HepG2 (cell line): ENCODE measurements at regions not wholly inside any gene's neighbourhood (a gene's known extent, or its start where the extent isn't known, plus 50 kb on each side); places are given as distances from the start of the nearest gene placed in this dataset.

Experiments used
- ATF1 ChIP-seq: IDR thresholded peaks from 2 replicates; pipeline ENCODE4 v1.6.1; 2016; ENCODE audit warnings: mild to moderate bottlenecking, control low read depth
- MATR3 ChIP-seq: sonication (generic); formaldehyde crosslinking; IDR thresholded peaks from 2 replicates; pipeline ENCODE4 v1.4.0; 2020; ENCODE audit warnings: missing genetic modification reagents
- MBNL3 ChIP-seq: fragments of 250-450 bp; sonication (Bioruptor Pico); conservative IDR thresholded peaks from 2 replicates; pipeline ENCODE4 v1.8.0; 2022; ENCODE audit warnings: mild to moderate bottlenecking, inconsistent platforms
- MIER2 ChIP-seq: IDR thresholded peaks from 2 replicates; pipeline ENCODE4 v1.6.1; 2016; ENCODE audit warnings: missing biosample characterization, missing genetic modification reagents
- NR2F1 ChIP-seq, 2 experiments: fragments of 450-650 bp in 1 of 2; formaldehyde crosslinking in 1 of 2; IDR thresholded peaks; 2 replicates each; pipeline versions ENCODE4 v1.5.0 to v1.6.1; 2016 to 2020; ENCODE audit warnings: mild to moderate bottlenecking in 1 of 2, missing compliant biosample characterization in 1 of 2, missing genetic modification reagents in 1 of 2, moderate library complexity in 1 of 2
- PHB2 ChIP-seq: fragments of 450-650 bp; IDR thresholded peaks from 2 replicates; pipeline ENCODE4 v1.6.1; 2018; ENCODE audit not compliant: partially characterized antibody
- PHF20 ChIP-seq: sonication (generic); formaldehyde crosslinking; IDR thresholded peaks from 2 replicates; pipeline ENCODE4 v1.5.0; 2020; ENCODE audit warnings: mild to moderate bottlenecking, missing genetic modification reagents
- TBX3 ChIP-seq: fragments of 450-650 bp; IDR thresholded peaks from 2 replicates; pipeline ENCODE4 v1.6.1; 2017; ENCODE audit warnings: antibody characterized with exemption, mild to moderate bottlenecking, inconsistent platforms, borderline replicate concordance
- TSC22D2 ChIP-seq: sonication (generic); formaldehyde crosslinking; IDR thresholded peaks from 2 replicates; pipeline ENCODE4 v1.5.1; 2020; ENCODE audit warnings: missing genetic modification reagents, mild to moderate bottlenecking, borderline replicate concordance
- YY1 ChIP-seq: IDR thresholded peaks from 2 replicates; pipeline ENCODE4 v1.6.1; 2011; ENCODE audit warnings: low read length, low read depth, moderate library complexity, mild to moderate bottlenecking; ENCODE audit not compliant: insufficient read depth, insufficient replicate concordance
- ZNF12 ChIP-seq: sonication (generic); formaldehyde crosslinking; IDR thresholded peaks from 2 replicates; pipeline ENCODE4 v1.5.0; 2020; ENCODE audit warnings: missing genetic modification reagents
- ZNF317 ChIP-seq: sonication (generic); formaldehyde crosslinking; IDR thresholded peaks from 2 replicates; pipeline ENCODE4 v1.5.0; 2020; ENCODE audit warnings: mild to moderate bottlenecking, missing genetic modification reagents
- ZNF451 ChIP-seq: sonication (generic); formaldehyde crosslinking; IDR thresholded peaks from 2 replicates; pipeline ENCODE4 v1.5.0; 2020; ENCODE audit warnings: mild to moderate bottlenecking, missing genetic modification reagents
- ZNF619 ChIP-seq: sonication (generic); formaldehyde crosslinking; IDR thresholded peaks from 2 replicates; pipeline ENCODE4 v1.4.0; 2020; ENCODE audit warnings: mild to moderate bottlenecking, missing genetic modification reagents
- ZNF672 ChIP-seq: sonication (generic); formaldehyde crosslinking; IDR thresholded peaks from 2 replicates; pipeline ENCODE4 v1.8.1; 2022; ENCODE audit warnings: missing genetic modification reagents
- TF ChIP-seq, protein P1 (sequence below): IDR thresholded peaks from 2 replicates; pipeline ENCODE4 v1.6.1; 2016; ENCODE audit warnings: low read depth, borderline replicate concordance
- TF ChIP-seq, protein P2 (sequence below), 2 experiments: fragments of 450-650 bp in 1 of 2; sonication (generic) in 1 of 2; formaldehyde crosslinking in 1 of 2; IDR thresholded peaks; 2 replicates each; pipeline versions ENCODE4 v1.6.1 to v1.8.0; 2016 to 2022; ENCODE audit warnings: antibody characterized with exemption in 1 of 2, mild to moderate bottlenecking in 1 of 2, missing genetic modification reagents in 1 of 2
- TF ChIP-seq, protein P3 (sequence below): sonication (generic); formaldehyde crosslinking; IDR thresholded peaks from 2 replicates; pipeline ENCODE4 v1.4.0; 2020; ENCODE audit warnings: missing genetic modification reagents

DNA sequence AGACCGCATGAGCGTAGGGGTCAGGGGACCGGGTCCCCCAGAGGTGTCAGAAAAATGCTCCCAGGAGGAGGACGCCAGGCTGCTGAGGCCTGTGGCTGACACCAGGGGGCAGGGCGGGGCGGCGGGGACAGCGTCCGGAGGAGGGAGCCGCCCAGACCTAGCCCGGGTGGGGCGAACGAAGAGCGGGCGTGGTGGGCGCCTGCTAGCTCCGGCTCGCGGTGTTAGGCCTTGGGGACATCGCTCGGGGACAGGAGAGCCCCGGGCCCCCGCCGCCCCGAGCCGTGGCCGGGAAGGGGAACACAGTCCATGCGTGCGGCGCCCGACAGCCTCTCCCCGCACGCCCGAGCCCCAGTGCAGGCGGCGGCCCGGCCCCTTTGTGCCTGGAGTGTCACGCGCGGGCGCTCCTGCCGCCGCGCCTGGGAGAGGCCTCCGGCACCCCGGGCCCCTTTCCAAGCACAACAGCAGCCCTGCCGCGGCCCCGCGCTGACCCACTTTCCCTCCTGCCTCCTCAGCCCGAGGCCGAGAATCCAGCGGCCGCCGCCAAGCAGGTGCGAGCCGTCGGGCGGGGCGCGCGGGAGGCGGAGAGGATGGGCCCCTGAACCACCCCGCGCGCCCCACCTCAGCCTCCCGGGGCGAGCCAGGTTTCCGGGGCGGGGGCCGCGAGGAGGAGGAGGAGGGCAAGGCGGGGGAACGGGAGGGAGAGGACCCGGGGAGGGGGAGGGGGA lies 111.0 kb upstream of the KLF13 start (continued):
- TF ChIP-seq MATR3 (CRISPR knock-in tag), result no peak
- TF ChIP-seq ZNF672 (CRISPR knock-in tag), result no peak
- TF ChIP-seq YY1, result peak; percentile 34
- no peak for TF ChIP-seq ZNF451 (CRISPR knock-in tag)
- TF ChIP-seq, protein P1, sequence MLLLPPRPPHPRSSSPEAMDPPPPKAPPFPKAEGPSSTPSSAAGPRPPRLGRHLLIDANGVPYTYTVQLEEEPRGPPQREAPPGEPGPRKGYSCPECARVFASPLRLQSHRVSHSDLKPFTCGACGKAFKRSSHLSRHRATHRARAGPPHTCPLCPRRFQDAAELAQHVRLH (CRISPR knock-in tag), result 0 out of 2 replicates have a peak, but pooled peaks have one; percentile 26
- TF ChIP-seq NR2F1 (CRISPR knock-in tag; IDR thresholded peaks at IDR 0.05), result no peak
- TF ChIP-seq, protein P2, sequence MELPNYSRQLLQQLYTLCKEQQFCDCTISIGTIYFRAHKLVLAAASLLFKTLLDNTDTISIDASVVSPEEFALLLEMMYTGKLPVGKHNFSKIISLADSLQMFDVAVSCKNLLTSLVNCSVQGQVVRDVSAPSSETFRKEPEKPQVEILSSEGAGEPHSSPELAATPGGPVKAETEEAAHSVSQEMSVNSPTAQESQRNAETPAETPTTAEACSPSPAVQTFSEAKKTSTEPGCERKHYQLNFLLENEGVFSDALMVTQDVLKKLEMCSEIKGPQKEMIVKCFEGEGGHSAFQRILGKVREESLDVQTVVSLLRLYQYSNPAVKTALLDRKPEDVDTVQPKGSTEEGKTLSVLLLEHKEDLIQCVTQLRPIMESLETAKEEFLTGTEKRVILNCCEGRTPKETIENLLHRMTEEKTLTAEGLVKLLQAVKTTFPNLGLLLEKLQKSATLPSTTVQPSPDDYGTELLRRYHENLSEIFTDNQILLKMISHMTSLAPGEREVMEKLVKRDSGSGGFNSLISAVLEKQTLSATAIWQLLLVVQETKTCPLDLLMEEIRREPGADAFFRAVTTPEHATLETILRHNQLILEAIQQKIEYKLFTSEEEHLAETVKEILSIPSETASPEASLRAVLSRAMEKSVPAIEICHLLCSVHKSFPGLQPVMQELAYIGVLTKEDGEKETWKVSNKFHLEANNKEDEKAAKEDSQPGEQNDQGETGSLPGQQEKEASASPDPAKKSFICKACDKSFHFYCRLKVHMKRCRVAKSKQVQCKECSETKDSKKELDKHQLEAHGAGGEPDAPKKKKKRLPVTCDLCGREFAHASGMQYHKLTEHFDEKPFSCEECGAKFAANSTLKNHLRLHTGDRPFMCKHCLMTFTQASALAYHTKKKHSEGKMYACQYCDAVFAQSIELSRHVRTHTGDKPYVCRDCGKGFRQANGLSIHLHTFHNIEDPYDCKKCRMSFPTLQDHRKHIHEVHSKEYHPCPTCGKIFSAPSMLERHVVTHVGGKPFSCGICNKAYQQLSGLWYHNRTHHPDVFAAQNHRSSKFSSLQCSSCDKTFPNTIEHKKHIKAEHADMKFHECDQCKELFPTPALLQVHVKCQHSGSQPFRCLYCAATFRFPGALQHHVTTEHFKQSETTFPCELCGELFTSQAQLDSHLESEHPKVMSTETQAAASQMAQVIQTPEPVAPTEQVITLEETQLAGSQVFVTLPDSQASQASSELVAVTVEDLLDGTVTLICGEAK (IDR thresholded peaks at IDR 0.05), result no peak
- TF ChIP-seq, protein P2 (CRISPR knock-in tag; IDR thresholded peaks at IDR 0.05), result no peak
- TF ChIP-seq MBNL3, result no peak
- no peak for TF ChIP-seq PHB2
- no peak for TF ChIP-seq ZNF317 (CRISPR knock-in tag)
- TF ChIP-seq TSC22D2 (CRISPR knock-in tag), result no peak; the same call in 1 of the 2 replicates
- TF ChIP-seq ATF1 (CRISPR knock-in tag), result no peak
- peak; percentile 26; the same call in 1 of the 2 replicates for TF ChIP-seq PHF20
- no peak for TF ChIP-seq ZNF619 (CRISPR knock-in tag)
- no peak for TF ChIP-seq TBX3
- TF ChIP-seq, protein P3, sequence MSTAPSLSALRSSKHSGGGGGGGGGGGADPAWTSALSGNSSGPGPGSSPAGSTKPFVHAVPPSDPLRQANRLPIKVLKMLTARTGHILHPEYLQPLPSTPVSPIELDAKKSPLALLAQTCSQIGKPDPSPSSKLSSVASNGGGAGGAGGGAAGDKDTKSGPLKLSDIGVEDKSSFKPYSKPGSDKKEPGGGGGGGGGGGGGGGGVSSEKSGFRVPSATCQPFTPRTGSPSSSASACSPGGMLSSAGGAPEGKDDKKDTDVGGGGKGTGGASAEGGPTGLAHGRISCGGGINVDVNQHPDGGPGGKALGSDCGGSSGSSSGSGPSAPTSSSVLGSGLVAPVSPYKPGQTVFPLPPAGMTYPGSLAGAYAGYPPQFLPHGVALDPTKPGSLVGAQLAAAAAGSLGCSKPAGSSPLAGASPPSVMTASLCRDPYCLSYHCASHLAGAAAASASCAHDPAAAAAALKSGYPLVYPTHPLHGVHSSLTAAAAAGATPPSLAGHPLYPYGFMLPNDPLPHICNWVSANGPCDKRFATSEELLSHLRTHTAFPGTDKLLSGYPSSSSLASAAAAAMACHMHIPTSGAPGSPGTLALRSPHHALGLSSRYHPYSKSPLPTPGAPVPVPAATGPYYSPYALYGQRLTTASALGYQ (CRISPR knock-in tag), result no peak; the same call in 1 of the 2 replicates
- no peak for TF ChIP-seq MIER2
- TF ChIP-seq ZNF12 (CRISPR knock-in tag), result no peak
